Brain microvascular endothelial cell (primary cell): ENCODE measurements at regions not wholly inside any gene's neighbourhood (a gene's known extent, or its start where the extent isn't known, plus 50 kb on each side); places are given as distances from the start of the nearest gene placed in this dataset.

Experiments
- DNase-seq: peaks from one replicate; pipeline ENCODE4 v3.0.0-alpha.2; 2020
- H3K27ac ChIP-seq: fragments of 250-450 bp; sonication (Bioruptor Pico); 2 replicates; pipeline ENCODE4 v1.5.1; 2020; ENCODE audit warnings: mild to moderate bottlenecking, moderate library complexity
- H3K27me3 ChIP-seq: fragments of 250-450 bp; sonication (Bioruptor Pico); replicated peaks from 2 replicates; pipeline ENCODE4 v1.5.1; 2020; ENCODE audit warnings: mild to moderate bottlenecking
- H3K36me3 ChIP-seq: fragments of 250-450 bp; sonication (Bioruptor Pico); replicated peaks from 2 replicates; pipeline ENCODE4 v1.5.1; 2020; ENCODE audit warnings: mild to moderate bottlenecking
- H3K4me3 ChIP-seq: 2 replicates; pipeline ENCODE4 v1.5.1; 2011; ENCODE audit warnings: low read depth, mild to moderate bottlenecking, control low read depth, low read length, moderate library complexity
- CTCF ChIP-seq: IDR thresholded peaks from 2 replicates; pipeline ENCODE4 v1.5.1; 2011; ENCODE audit warnings: low read depth, mild to moderate bottlenecking, moderate library complexity, low read length, control low read depth, inconsistent platforms; ENCODE audit errors: missing control alignments
- in situ Hi-C: cut with HindIII; loops from 2 replicates; pipeline ENCODE4 v1.10.0; 2017; ENCODE audit warnings: low sequenced_read_pairs, low pct_ligation_motif_present

GRCh38 chr20:7741866-7742265 lies 198.4 kb downstream of the HAO1 start:
- in situ Hi-C loops = no loop called here
- no peak for DNase-seq
- H3K27ac ChIP-seq = no peak overlapping the region

GRCh38 chr20:7742479-7742878 lies 197.8 kb downstream of the HAO1 start:
- Histone ChIP-seq H3K4me3 (no peak overlapping the region), H3K36me3 (no peaks in the 10 kb centered on the region), H3K27ac (no peak overlapping the region), H3K27me3 (no peaks in the 10 kb centered on the region)
- in situ Hi-C loops = no loop called here
- peak; percentile 57 for DNase-seq
- no peak for TF ChIP-seq CTCF

More at GRCh38 chr20:7741866-7742265, 198.4 kb downstream of the HAO1 start:
- no peaks in the 10 kb centered on the region for H3K27me3 ChIP-seq
- TF ChIP-seq CTCF = no peak
- H3K36me3 ChIP-seq = no peaks in the 10 kb centered on the region
- no peak overlapping the region for H3K4me3 ChIP-seq

- in situ Hi-C loops = no loop called here
- H3K4me3 ChIP-seq = no peak overlapping the region
- no peak overlapping the region for H3K27ac ChIP-seq
- no peaks in the 10 kb centered on the region for H3K36me3 ChIP-seq
- no peak for TF ChIP-seq CTCF
- H3K27me3 ChIP-seq = no peaks in the 10 kb centered on the region
- peak; percentile 67 for DNase-seq
Measured at GRCh38 chr20:7744411-7744810, 195.8 kb downstream of the HAO1 start.

- no peaks in the 10 kb centered on the region for H3K27me3 ChIP-seq
- in situ Hi-C loops = no loop called here
- no peak for TF ChIP-seq CTCF
- no peak overlapping the region for H3K27ac ChIP-seq
- no peaks in the 10 kb centered on the region for H3K36me3 ChIP-seq
- no peak for DNase-seq
- no peak overlapping the region for H3K4me3 ChIP-seq
Measured at GRCh38 chr20:7748624-7749023, 191.6 kb downstream of the HAO1 start.

- H3K36me3 ChIP-seq = no peaks in the 10 kb centered on the region
- no peak for TF ChIP-seq CTCF
- no peaks in the 10 kb centered on the region for H3K27me3 ChIP-seq
- H3K4me3 ChIP-seq = no peak overlapping the region
- in situ Hi-C loops = no loop called here
- no peak overlapping the region for H3K27ac ChIP-seq
- DNase-seq = no peak
Measured at GRCh38 chr20:7754102-7754501, 186.2 kb downstream of the HAO1 start.

- Histone ChIP-seq H3K36me3 (no peaks in the 10 kb centered on the region), H3K27me3 (no peaks in the 10 kb centered on the region), H3K27ac (no peak overlapping the region), H3K4me3 (no peak overlapping the region)
- in situ Hi-C loops = no loop called here
- no peak for DNase-seq
- no peak for TF ChIP-seq CTCF
Measured at GRCh38 chr20:7758406-7758805, 181.9 kb downstream of the HAO1 start.
